CD14-positive monocyte (primary cell): ENCODE measurements at regions not wholly inside any gene's neighbourhood (a gene's known extent, or its start where the extent isn't known, plus 50 kb on each side); places are given as distances from the start of the nearest gene placed in this dataset.

Source experiments
- DNase-seq, 3 donors: peaks; one replicate each; pipeline ENCODE4 v3.0.0-alpha.2; 2011 to 2022
- H2AFZ ChIP-seq: 2 replicates; pipeline ENCODE4 v1.6.0; 2012; ENCODE audit warnings: mild to moderate bottlenecking, low read depth, low read length, inconsistent platforms; ENCODE audit not compliant: insufficient read depth, poor library complexity, severe bottlenecking
- H3K27ac ChIP-seq, 2 donors: 1 replicate in 1 of 2; 2 replicates in 1 of 2; pipeline ENCODE4 v1.5.1; 2012 to 2013; ENCODE audit warnings: low read length in 2 of 2, control low read depth in 1 of 2, inconsistent platforms in 1 of 2, low read depth in 1 of 2, mild to moderate bottlenecking in 1 of 2
- H3K27me3 ChIP-seq, 2 donors: one replicate each; pipeline versions ENCODE4 v1.6.0 to v1.6.1; 2011 to 2013; ENCODE audit warnings: low read length in 2 of 2; ENCODE audit not compliant: control insufficient read depth in 2 of 2, insufficient read depth in 2 of 2
- H3K36me3 ChIP-seq, 2 donors: replicated peaks in 1 of 2; 1 replicate in 1 of 2; 2 replicates in 1 of 2; pipeline versions ENCODE4 v1.5.1 to v1.6.1; 2012 to 2013; ENCODE audit warnings: low read length in 2 of 2, control low read depth in 1 of 2, inconsistent platforms in 1 of 2, mild to moderate bottlenecking in 1 of 2; ENCODE audit not compliant: insufficient read depth in 2 of 2, control insufficient read depth in 1 of 2
- H3K4me1 ChIP-seq, 2 donors: 1 replicate in 1 of 2; 2 replicates in 1 of 2; pipeline versions ENCODE4 v1.5.1 to v1.6.1; 2012 to 2013; ENCODE audit warnings: low read length in 2 of 2, control low read depth in 1 of 2, inconsistent platforms in 1 of 2, mild to moderate bottlenecking in 1 of 2, moderate library complexity in 1 of 2; ENCODE audit not compliant: insufficient read depth in 2 of 2, control insufficient read depth in 1 of 2
- H3K4me2 ChIP-seq: replicated peaks from 2 replicates; pipeline ENCODE3; 2012; ENCODE audit warnings: low read length, moderate library complexity, mild to moderate bottlenecking; ENCODE audit not compliant: poor library complexity, severe bottlenecking; ENCODE audit errors: extremely low read depth
- H3K4me3 ChIP-seq, 3 experiments: fragments of 200-600 bp in 1 of 3; sonication (generic) in 1 of 3; replicated peaks in 1 of 3; 1 replicate in 2 of 3; 2 replicates in 1 of 3; pipeline ENCODE4 v1.5.1; 2011 to 2013; ENCODE audit warnings: low read length in 3 of 3, mild to moderate bottlenecking in 3 of 3, control low read depth in 2 of 3, low read depth in 2 of 3, inconsistent platforms in 1 of 3, moderate library complexity in 1 of 3
- H3K79me2 ChIP-seq: 2 replicates; pipeline ENCODE4 v1.6.0; 2012; ENCODE audit warnings: mild to moderate bottlenecking, control low read depth, inconsistent platforms, low read length, moderate library complexity; ENCODE audit not compliant: insufficient read depth
- H3K9ac ChIP-seq: 2 replicates; pipeline ENCODE4 v1.6.0; 2017; ENCODE audit warnings: low read length, mild to moderate bottlenecking; ENCODE audit not compliant: insufficient read depth, poor library complexity, severe bottlenecking
- H3K9me3 ChIP-seq, 2 donors: replicated peaks in 1 of 2; 1 replicate in 1 of 2; 2 replicates in 1 of 2; pipeline versions ENCODE4 v1.5.1 to v1.6.1; 2012 to 2013; ENCODE audit warnings: low read length in 2 of 2, control low read depth in 1 of 2; ENCODE audit not compliant: control insufficient read depth in 1 of 2, insufficient read depth in 1 of 2
- H4K20me1 ChIP-seq: 2 replicates; pipeline ENCODE4 v1.6.0; 2012; ENCODE audit warnings: mild to moderate bottlenecking, low read length, control low read depth, moderate library complexity; ENCODE audit not compliant: insufficient read depth
- H3K27ac Mint-ChIP-seq, 7 donors: one replicate each; pipeline ENCODE4 v1.8.0; 2020; ENCODE audit warnings: mild to moderate bottlenecking in 7 of 7, mixed read lengths in 7 of 7, moderate library complexity in 6 of 7, inconsistent platforms in 2 of 7
- H3K27me3 Mint-ChIP-seq, 3 donors: one replicate each; pipeline ENCODE4 v1.8.0; 2021 to 2022; ENCODE audit warnings: low read depth in 3 of 3, mild to moderate bottlenecking in 3 of 3, mixed read lengths in 3 of 3, moderate library complexity in 3 of 3, inconsistent platforms in 1 of 3
- H3K36me3 Mint-ChIP-seq, 2 donors: one replicate each; pipeline ENCODE4 v1.8.0; 2020; ENCODE audit warnings: mixed read lengths in 2 of 2, inconsistent platforms in 1 of 2, mild to moderate bottlenecking in 1 of 2
- H3K4me1 Mint-ChIP-seq: one replicate; pipeline ENCODE4 v1.8.0; 2020; ENCODE audit warnings: mild to moderate bottlenecking, mixed read lengths
- H3K4me3 Mint-ChIP-seq, 2 donors: one replicate each; pipeline ENCODE4 v1.8.0; 2020; ENCODE audit warnings: mild to moderate bottlenecking in 2 of 2, mixed read lengths in 2 of 2, moderate library complexity in 1 of 2
- H3K9me3 Mint-ChIP-seq, 7 donors: one replicate each; pipeline ENCODE4 v1.8.0; 2020 to 2022; ENCODE audit warnings: mixed read lengths in 7 of 7, mild to moderate bottlenecking in 6 of 7, moderate library complexity in 6 of 7, inconsistent platforms in 2 of 7
- WGBS: methylation state at CpG from one replicate; pipeline ENCODE4 v1.1.5; 2013; ENCODE audit warnings: missing lambda C conversion rate; ENCODE audit not compliant: insufficient coverage; 5-methylcytosine and 5-hydroxymethylcytosine counted together
- intact Hi-C, 2 donors: fragments of 100-400 bp; cut with micrococcal nuclease; formaldehyde crosslinking; loops; one replicate each; pipeline versions ENCODE4 v1.15.0 to v1.15.1; 2023
- TF ChIP-seq, protein P1 (sequence below): fragments of 200-600 bp; IDR thresholded peaks from one replicate; pipeline ENCODE4 v1.8.0; 2022; ENCODE audit warnings: antibody characterized with exemption, mild to moderate bottlenecking

DNA sequence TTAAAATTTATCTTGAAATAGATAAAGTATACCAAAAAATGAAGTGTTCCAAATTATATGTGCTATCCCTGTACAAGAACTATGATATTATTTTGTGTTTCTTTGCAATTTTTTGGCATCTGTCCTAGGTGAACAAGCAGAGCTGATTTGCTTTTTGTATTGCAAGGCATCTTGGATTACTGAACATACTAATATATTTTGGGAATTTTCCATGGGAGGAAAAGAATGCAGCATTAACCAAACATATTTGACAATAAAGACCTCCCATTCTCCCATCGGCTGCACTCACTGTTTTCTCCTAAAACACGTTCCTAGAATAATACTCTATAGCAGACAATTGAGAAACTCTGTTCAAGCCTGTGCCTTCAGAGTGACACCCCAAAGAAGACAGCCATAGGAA is 265.1 kb upstream of the ALCAM start:
- Histone ChIP-seq H3K36me3 (no peaks in the 10 kb centered on the region), H3K4me1 (no peaks in the 10 kb centered on the region), H3K9ac (no peak overlapping the region), H4K20me1 (no peaks in the 10 kb centered on the region), H3K4me2 (no peak overlapping the region), H3K4me3 (no peak overlapping the region), H3K27ac (no peak overlapping the region), H3K27me3 (no peaks in the 10 kb centered on the region), H3K9me3 (no peaks in the 10 kb centered on the region), H2AFZ (no peak overlapping the region), H3K79me2 (no peaks in the 10 kb centered on the region)
- Mint-ChIP-seq H3K9me3 (peaks cover 0 to 6% (median 3%) of the 10 kb centered on the region in 7 donors), H3K36me3 (no peaks in the 10 kb centered on the region), H3K27ac (no peak overlapping the region), H3K27me3 (peaks cover 0 to 5% (median 1%) of the 10 kb centered on the region in 3 donors), H3K4me3 (no peak overlapping the region), H3K4me1 (no peaks in the 10 kb centered on the region)
- intact Hi-C loops = no loop called here
- DNase-seq = no peak
- TF ChIP-seq, protein P1, sequence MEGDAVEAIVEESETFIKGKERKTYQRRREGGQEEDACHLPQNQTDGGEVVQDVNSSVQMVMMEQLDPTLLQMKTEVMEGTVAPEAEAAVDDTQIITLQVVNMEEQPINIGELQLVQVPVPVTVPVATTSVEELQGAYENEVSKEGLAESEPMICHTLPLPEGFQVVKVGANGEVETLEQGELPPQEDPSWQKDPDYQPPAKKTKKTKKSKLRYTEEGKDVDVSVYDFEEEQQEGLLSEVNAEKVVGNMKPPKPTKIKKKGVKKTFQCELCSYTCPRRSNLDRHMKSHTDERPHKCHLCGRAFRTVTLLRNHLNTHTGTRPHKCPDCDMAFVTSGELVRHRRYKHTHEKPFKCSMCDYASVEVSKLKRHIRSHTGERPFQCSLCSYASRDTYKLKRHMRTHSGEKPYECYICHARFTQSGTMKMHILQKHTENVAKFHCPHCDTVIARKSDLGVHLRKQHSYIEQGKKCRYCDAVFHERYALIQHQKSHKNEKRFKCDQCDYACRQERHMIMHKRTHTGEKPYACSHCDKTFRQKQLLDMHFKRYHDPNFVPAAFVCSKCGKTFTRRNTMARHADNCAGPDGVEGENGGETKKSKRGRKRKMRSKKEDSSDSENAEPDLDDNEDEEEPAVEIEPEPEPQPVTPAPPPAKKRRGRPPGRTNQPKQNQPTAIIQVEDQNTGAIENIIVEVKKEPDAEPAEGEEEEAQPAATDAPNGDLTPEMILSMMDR = no peak
- WGBS = 100% methylated on average over 2 of the region's 2 CpGs

DNA sequence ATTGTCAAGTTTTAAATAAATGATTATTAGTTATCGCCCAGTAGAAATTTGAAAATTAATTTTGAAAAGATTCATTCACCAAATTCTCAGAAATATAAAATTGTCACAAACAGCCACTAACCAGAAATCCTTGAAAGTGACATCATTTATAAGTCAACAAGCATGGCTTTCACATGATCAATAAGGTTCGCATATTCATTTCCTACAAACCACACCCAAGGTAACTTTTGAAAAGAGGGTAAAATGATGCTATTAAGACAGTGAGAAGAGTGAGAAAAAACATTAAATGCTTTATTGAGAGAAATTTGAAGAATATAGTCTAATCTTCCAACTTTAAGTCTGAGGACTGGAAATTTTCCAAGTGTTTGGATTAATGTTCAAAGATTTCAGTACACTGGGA is 263.6 kb upstream of the ALCAM start:
- H2AFZ ChIP-seq = no peak overlapping the region
- TF ChIP-seq, protein P1 = no peak
- no peaks in the 10 kb centered on the region for H3K27me3 ChIP-seq
- intact Hi-C loops = no loop called here
- H3K4me1 ChIP-seq = no peaks in the 10 kb centered on the region
- no peak overlapping the region for H3K9ac ChIP-seq
- H3K9me3 ChIP-seq = no peaks in the 10 kb centered on the region
- H3K36me3 ChIP-seq = no peaks in the 10 kb centered on the region
- H3K27ac ChIP-seq = no peak overlapping the region
- no CpG with 5 or more reads among the region's 2 CpGs for WGBS
- no peak overlapping the region for H3K4me3 ChIP-seq
- DNase-seq = no peak
- H3K4me1 Mint-ChIP-seq = no peaks in the 10 kb centered on the region
- H4K20me1 ChIP-seq = no peaks in the 10 kb centered on the region
- H3K27ac Mint-ChIP-seq = no peak overlapping the region
- no peak overlapping the region for H3K4me2 ChIP-seq
- peaks cover 0 to 9% (median 1%) of the 10 kb centered on the region in 3 donors for H3K27me3 Mint-ChIP-seq
- no peak overlapping the region for H3K4me3 Mint-ChIP-seq
- H3K79me2 ChIP-seq = no peaks in the 10 kb centered on the region
- H3K36me3 Mint-ChIP-seq = no peaks in the 10 kb centered on the region
- H3K9me3 Mint-ChIP-seq = peaks cover 0 to 4% (median 3%) of the 10 kb centered on the region in 7 donors
